ENCODE measurements at regions not wholly inside any gene's neighbourhood (a gene's known extent, or its start where the extent isn't known, plus 50 kb on each side); places are given as distances from the start of the nearest gene placed in this dataset.
"Not testable (repeated sequence)": the region's sequence is repeated elsewhere in the genome, so short reads cannot be mapped to it uniquely, and the experiment has no call there.

GRCh38 chr5:166088389-166089039, 2202.9 kb upstream of the WWC1 start:
- no peak overlapping the region for H3K27ac Mint-ChIP-seq
- ATAC-seq (replicated peaks) (no peak), DNase-seq (no peak)
- H3K27me3 Mint-ChIP-seq, result no peaks in the 10 kb centered on the region
- no peaks in the 10 kb centered on the region for H3K4me1 Mint-ChIP-seq
- H3K36me3 Mint-ChIP-seq, result no peaks in the 10 kb centered on the region
- no peak overlapping the region for H3K4me3 Mint-ChIP-seq
- H3K9me3 Mint-ChIP-seq, result peaks cover 3 to 7% of the 10 kb centered on the region in 2 donors

- peaks cover 3 to 7% of the 10 kb centered on the region in 2 donors for H3K9me3 Mint-ChIP-seq
- no peaks in the 10 kb centered on the region for H3K36me3 Mint-ChIP-seq
- no peaks in the 10 kb centered on the region for H3K27me3 Mint-ChIP-seq
- DNase-seq (no peak), ATAC-seq (replicated peaks) (no peak)
- no peak overlapping the region for H3K27ac Mint-ChIP-seq
- H3K4me1 Mint-ChIP-seq, result no peaks in the 10 kb centered on the region
- H3K4me3 Mint-ChIP-seq, result no peak overlapping the region
Measured at GRCh38 chr5:166091931-166092330, 2199.5 kb upstream of the WWC1 start.

GRCh38 chr5:166093312-166093711, 2198.1 kb upstream of the WWC1 start:
- Mint-ChIP-seq H3K4me1 (no peaks in the 10 kb centered on the region), H3K9me3 (peaks cover 3 to 5% of the 10 kb centered on the region in 2 donors), H3K36me3 (no peaks in the 10 kb centered on the region), H3K27ac (no peak overlapping the region), H3K27me3 (no peaks in the 10 kb centered on the region), H3K4me3 (no peak overlapping the region)
- ATAC-seq (replicated peaks) (peak in 1 of 2 donors; percentile 10), DNase-seq (no peak)

- H3K4me3 Mint-ChIP-seq, result no peak overlapping the region
- no peak for ATAC-seq (replicated peaks)
- H3K27ac Mint-ChIP-seq, result no peak overlapping the region
- H3K36me3 Mint-ChIP-seq, result no peaks in the 10 kb centered on the region
- H3K4me1 Mint-ChIP-seq, result no peaks in the 10 kb centered on the region
- H3K27me3 Mint-ChIP-seq, result no peaks in the 10 kb centered on the region
- no peak for DNase-seq
- H3K9me3 Mint-ChIP-seq, result peaks cover 0 to 6% of the 10 kb centered on the region in 2 donors
Measured at GRCh38 chr5:166102947-166103346, 2188.5 kb upstream of the WWC1 start.

- peaks cover 0 to 2% of the 10 kb centered on the region in 2 donors for H3K9me3 Mint-ChIP-seq
- no peak overlapping the region for H3K4me3 Mint-ChIP-seq
- H3K36me3 Mint-ChIP-seq, result no peaks in the 10 kb centered on the region
- DNase-seq, result no peak
- no peaks in the 10 kb centered on the region for H3K27me3 Mint-ChIP-seq
- H3K4me1 Mint-ChIP-seq, result no peaks in the 10 kb centered on the region
- H3K27ac Mint-ChIP-seq, result no peak overlapping the region
- no peak for ATAC-seq (replicated peaks)
Measured at GRCh38 chr5:166111021-166111420, 2180.4 kb upstream of the WWC1 start.

GRCh38 chr5:166117072-166118066, 2174.1 kb upstream of the WWC1 start:
- Mint-ChIP-seq H3K36me3 (no peaks in the 10 kb centered on the region), H3K27ac (no peak overlapping the region), H3K4me1 (no peaks in the 10 kb centered on the region), H3K27me3 (no peaks in the 10 kb centered on the region), H3K9me3 (peaks cover 3 to 5% of the 10 kb centered on the region in 2 donors), H3K4me3 (no peak overlapping the region)
- no peak for ATAC-seq (replicated peaks)
- no peak for DNase-seq

GRCh38 chr5:166119506-166119905, 2171.9 kb upstream of the WWC1 start:
- no peak for ATAC-seq (replicated peaks)
- Mint-ChIP-seq H3K27me3 (no peaks in the 10 kb centered on the region), H3K4me1 (no peaks in the 10 kb centered on the region), H3K4me3 (no peak overlapping the region), H3K27ac (no peak overlapping the region), H3K9me3 (peaks cover 3% of the 10 kb centered on the region in 2 donors), H3K36me3 (no peaks in the 10 kb centered on the region)
- DNase-seq, result no peak

GRCh38 chr5:166123717-166124116, 2167.7 kb upstream of the WWC1 start:
- Mint-ChIP-seq H3K36me3 (no peaks in the 10 kb centered on the region), H3K27me3 (no peaks in the 10 kb centered on the region), H3K4me1 (no peaks in the 10 kb centered on the region), H3K27ac (no peak overlapping the region), H3K4me3 (no peak overlapping the region), H3K9me3 (peaks cover 3% of the 10 kb centered on the region in 2 donors)
- no peak for ATAC-seq (replicated peaks)
- DNase-seq, result no peak

- H3K4me1 Mint-ChIP-seq, result no peaks in the 10 kb centered on the region
- no peak overlapping the region for H3K4me3 Mint-ChIP-seq
- ATAC-seq (replicated peaks) (peak in 1 of 2 donors; percentile 6), DNase-seq (no peak)
- no peaks in the 10 kb centered on the region for H3K27me3 Mint-ChIP-seq
- peaks cover 0 to 2% of the 10 kb centered on the region in 2 donors for H3K9me3 Mint-ChIP-seq
- H3K36me3 Mint-ChIP-seq, result no peaks in the 10 kb centered on the region
- H3K27ac Mint-ChIP-seq, result no peak overlapping the region
Measured at GRCh38 chr5:166127766-166128570, 2163.5 kb upstream of the WWC1 start.

GRCh38 chr5:166145107-166145506, 2146.3 kb upstream of the WWC1 start:
- not testable (repeated sequence) for H3K9me3 Mint-ChIP-seq; ATAC-seq (replicated peaks); H3K27me3 Mint-ChIP-seq; H3K36me3 Mint-ChIP-seq; H3K4me1 Mint-ChIP-seq; DNase-seq; H3K4me3 Mint-ChIP-seq; H3K27ac Mint-ChIP-seq

- DNase-seq (no peak), ATAC-seq (replicated peaks) (no peak)
- Mint-ChIP-seq H3K9me3 (peaks cover 0 to 1% of the 10 kb centered on the region in 2 donors), H3K4me3 (no peak overlapping the region), H3K27ac (no peak overlapping the region), H3K4me1 (no peaks in the 10 kb centered on the region), H3K36me3 (no peaks in the 10 kb centered on the region), H3K27me3 (no peaks in the 10 kb centered on the region)
Measured at GRCh38 chr5:166163996-166164610, 2127.3 kb upstream of the WWC1 start.

- Mint-ChIP-seq H3K4me3 (no peak overlapping the region), H3K27ac (no peak overlapping the region), H3K27me3 (no peaks in the 10 kb centered on the region), H3K9me3 (peaks cover 0 to 3% of the 10 kb centered on the region in 2 donors), H3K36me3 (no peaks in the 10 kb centered on the region), H3K4me1 (no peaks in the 10 kb centered on the region)
- DNase-seq, result no peak
- no peak for ATAC-seq (replicated peaks)
Measured at GRCh38 chr5:166165596-166165995, 2125.8 kb upstream of the WWC1 start.

GRCh38 chr5:166166071-166166470, 2125.4 kb upstream of the WWC1 start:
- DNase-seq (no peak), ATAC-seq (replicated peaks) (no peak)
- H3K27me3 Mint-ChIP-seq, result no peaks in the 10 kb centered on the region
- no peak overlapping the region for H3K27ac Mint-ChIP-seq
- H3K4me1 Mint-ChIP-seq, result no peaks in the 10 kb centered on the region
- H3K4me3 Mint-ChIP-seq, result no peak overlapping the region
- no peaks in the 10 kb centered on the region for H3K36me3 Mint-ChIP-seq
- peaks cover 0 to 3% of the 10 kb centered on the region in 2 donors for H3K9me3 Mint-ChIP-seq

GRCh38 chr5:166172597-166172996, 2118.8 kb upstream of the WWC1 start:
- Mint-ChIP-seq H3K27me3 (no peaks in the 10 kb centered on the region), H3K27ac (no peak overlapping the region), H3K36me3 (no peaks in the 10 kb centered on the region), H3K9me3 (peaks cover 4 to 6% of the 10 kb centered on the region in 2 donors), H3K4me1 (no peaks in the 10 kb centered on the region), H3K4me3 (no peak overlapping the region)
- no peak for DNase-seq
- ATAC-seq (replicated peaks), result no peak

All from stimulated activated naive B cell treated with anti-CD40 and anti-IgM and Interleukin-4, amounts not matched to agents 10 μg/mL and 1 μg/mL and 100 μg/mL, for 72 hours (primary cell).